Motor neuron (in vitro differentiated cells): ENCODE measurements at regions not wholly inside any gene's neighbourhood (a gene's known extent, or its start where the extent isn't known, plus 50 kb on each side); places are given as distances from the start of the nearest gene placed in this dataset.
"Not testable (repeated sequence)": the region's sequence is repeated elsewhere in the genome, so short reads cannot be mapped to it uniquely, and the experiment has no call there.

ENCODE experiments used
- ATAC-seq, 8 experiments: fragments of 200-7000 bp; cut with Tn5 transposase; replicated peaks in 6 of 8; 2 replicates each; pipeline ENCODE4 v1.8.0; 2021; ENCODE audit warnings: mild to moderate bottlenecking in 8 of 8, moderate library complexity in 8 of 8
- H3K27ac ChIP-seq, 2 donors: fragments of 250-450 bp; sonication (Bioruptor Pico); 2 replicates each; pipeline ENCODE4 v1.9.0; 2021; ENCODE audit warnings: antibody characterized with exemption in 2 of 2, mild to moderate bottlenecking in 2 of 2, moderate library complexity in 1 of 2
- H3K4me1 ChIP-seq, 2 donors: fragments of 250-450 bp; sonication (Bioruptor Pico); replicated peaks in 1 of 2; 2 replicates each; pipeline ENCODE4 v1.6.1; 2021; ENCODE audit warnings: antibody characterized with exemption in 2 of 2, mild to moderate bottlenecking in 2 of 2, moderate library complexity in 1 of 2
- H3K4me3 ChIP-seq, 5 donors: fragments of 250-450 bp; sonication (Bioruptor Pico); 2 replicates each; pipeline ENCODE4 v1.9.0; 2021; ENCODE audit warnings: antibody characterized with exemption in 5 of 5, mild to moderate bottlenecking in 5 of 5, moderate library complexity in 4 of 5
- WGBS, 10 experiments: fragments of 450-650 bp; shearing (Covaris generic); methylation state at CpG; one replicate each; pipeline ENCODE4 v1.0.0; 2022; 5-methylcytosine and 5-hydroxymethylcytosine counted together
- in situ Hi-C, 9 experiments: fragments of 400-800 bp; cut with MboI; loops; one replicate each; pipeline ENCODE4 v1.15.0; 2021; ENCODE audit warnings: low sequenced_read_pairs in 9 of 9, low pct_unique_long_range_greater_than_20kb in 2 of 9; ENCODE audit not compliant: unreplicated experiment in 9 of 9

DNA sequence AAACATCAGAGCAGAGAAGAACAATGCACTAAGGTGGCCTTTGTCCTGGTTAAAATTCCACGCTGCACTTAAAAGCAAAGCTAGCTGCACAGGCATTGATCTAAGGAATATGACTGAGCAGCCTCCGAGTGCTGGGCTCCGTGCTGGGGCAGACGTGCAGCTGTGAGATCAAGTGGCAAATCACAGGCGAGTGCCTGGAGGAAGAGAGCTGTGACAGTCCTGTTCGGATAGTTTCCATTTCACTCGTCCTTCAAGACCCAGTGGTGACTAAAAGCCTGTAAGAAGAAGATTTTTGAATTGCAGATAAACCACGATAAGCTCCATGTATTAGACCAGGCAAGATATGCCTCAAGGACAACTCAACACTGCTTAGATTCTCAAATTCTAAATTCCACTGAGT lies 247.9 kb downstream of the ANKRD60 start:
- in situ Hi-C loops: no loop called here
- whole genome bisulfite sequencing, 10 experiments: 13 to 58% (median 33%) methylated on average over 2 to 7 of the region's 8 CpGs; no CpG with 5 or more reads in 1 of the 10 experiments
- ATAC-seq: peak; percentile 32 to 82 (median 56)
- Histone ChIP-seq H3K4me1 (peaks cover 4 to 21% of the 10 kb centered on the region in 2 donors), H3K27ac (no peak overlapping the region), H3K4me3 (no peak overlapping the region)

DNA sequence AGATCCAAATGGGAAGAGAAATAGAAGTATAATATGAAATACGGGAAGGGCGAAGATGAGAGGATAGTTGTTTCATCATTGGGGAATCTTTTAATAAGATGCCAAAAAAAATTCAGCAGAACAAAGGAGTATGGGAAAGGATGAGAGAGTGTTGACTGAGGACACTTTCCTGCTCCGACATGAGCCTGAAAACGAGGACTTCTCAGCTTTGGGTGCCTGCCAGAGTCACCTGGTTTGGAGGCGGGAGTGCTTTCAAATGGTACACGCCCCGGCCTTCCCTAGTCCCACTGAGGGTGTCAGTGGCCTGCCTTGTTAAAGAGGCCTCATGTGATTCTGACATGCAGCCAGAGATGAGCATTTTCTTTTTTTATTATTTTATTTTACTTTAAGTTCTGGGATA lies 250.9 kb downstream of the ANKRD60 start:
- H3K27ac ChIP-seq: no peak overlapping the region
- H3K4me3 ChIP-seq: no peak overlapping the region
- H3K4me1 ChIP-seq: peaks cover 0 to 13% of the 10 kb centered on the region in 2 donors
- WGBS, 10 experiments: 0 to 100% (median 59%) methylated on average over 1 to 7 of the region's 7 CpGs; no CpG with 5 or more reads in 1 of the 10 experiments
- no peak for ATAC-seq
- in situ Hi-C loops: no loop called here

DNA sequence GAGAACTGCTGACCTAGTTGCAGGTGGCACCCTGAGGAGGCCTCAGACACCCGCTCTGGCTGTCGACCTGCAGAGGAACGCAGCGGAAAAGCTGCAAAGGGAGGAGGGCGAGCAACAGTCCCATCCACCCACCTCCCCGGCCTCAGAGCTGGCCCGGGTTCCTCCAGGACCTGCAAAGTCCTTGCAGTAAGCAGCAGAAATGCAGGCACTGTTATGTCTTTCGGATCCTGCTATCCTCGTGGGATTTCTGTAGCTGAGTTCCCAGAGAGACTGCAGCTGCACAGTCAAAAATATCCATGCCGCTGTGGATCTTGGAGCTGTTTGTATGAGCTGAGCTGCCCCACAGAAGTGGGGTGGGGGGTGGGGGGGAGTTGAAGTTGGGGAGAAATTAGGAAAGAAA lies 251.3 kb downstream of the ANKRD60 start:
- no peak for ATAC-seq
- in situ Hi-C loops: no loop called here
- 0 to 56% (median 13%) methylated on average over 1 to 3 of the region's 10 CpGs; no CpG with 5 or more reads in 5 of the 10 experiments for WGBS, 10 experiments
- H3K4me1 ChIP-seq: peaks cover 0 to 13% of the 10 kb centered on the region in 2 donors
- no peak overlapping the region for H3K27ac ChIP-seq
- no peak overlapping the region for H3K4me3 ChIP-seq

DNA sequence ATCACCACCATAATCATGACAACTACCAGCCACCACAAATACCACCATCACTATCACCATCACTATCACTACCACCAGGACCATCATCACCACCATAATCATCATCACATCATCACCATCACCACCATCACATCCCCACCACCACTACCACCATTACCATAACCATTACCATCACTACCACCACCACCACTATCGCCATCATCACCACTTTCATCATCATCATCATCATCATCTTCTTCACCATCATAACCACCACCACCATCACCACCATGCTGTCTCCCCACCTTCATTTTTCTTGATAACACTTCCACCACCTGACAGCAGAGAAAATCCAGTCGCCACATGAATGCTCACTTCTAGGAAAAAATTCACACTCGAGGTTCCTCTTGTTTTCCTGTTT lies 253.6 kb downstream of the ANKRD60 start:
- in situ Hi-C loops: no loop called here
- WGBS, 10 experiments: 67 to 100% (median 85%) methylated on average over 1 to 2 of the region's 3 CpGs; no CpG with 5 or more reads in 4 of the 10 experiments
- H3K4me3 ChIP-seq: no peak overlapping the region
- no peak for ATAC-seq
- H3K4me1 ChIP-seq: peaks cover 0 to 14% of the 10 kb centered on the region in 2 donors
- no peak overlapping the region for H3K27ac ChIP-seq

DNA sequence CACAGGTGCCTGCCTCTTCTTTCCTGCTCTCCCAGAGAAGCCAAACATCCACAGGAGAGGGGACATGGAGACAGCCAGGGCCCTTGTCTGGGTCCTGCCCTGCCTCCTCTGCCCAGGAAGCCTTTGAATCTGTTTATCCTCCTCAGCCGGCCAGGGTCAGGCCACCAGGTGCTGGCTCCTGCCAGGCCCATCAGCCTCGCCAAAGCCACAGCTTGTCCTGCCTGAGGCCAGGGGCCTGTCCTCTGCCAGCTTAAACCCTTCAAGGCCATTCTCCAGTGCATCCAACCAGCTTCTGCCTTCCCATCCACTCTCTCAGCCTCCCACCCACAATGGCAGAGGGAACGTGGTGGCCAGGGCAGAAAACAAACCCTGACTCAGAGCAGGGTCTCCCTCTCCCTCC lies 254.6 kb downstream of the ANKRD60 start:
- Histone ChIP-seq H3K4me3 (no peak overlapping the region), H3K4me1 (peaks cover 0 to 11% of the 10 kb centered on the region in 2 donors), H3K27ac (no peak overlapping the region)
- no peak for ATAC-seq
- 20 to 100% (median 67%) methylated on average over 1 of the region's 3 CpGs; no CpG with 5 or more reads in 5 of the 10 experiments for whole genome bisulfite sequencing, 10 experiments
- in situ Hi-C loops: no loop called here

DNA sequence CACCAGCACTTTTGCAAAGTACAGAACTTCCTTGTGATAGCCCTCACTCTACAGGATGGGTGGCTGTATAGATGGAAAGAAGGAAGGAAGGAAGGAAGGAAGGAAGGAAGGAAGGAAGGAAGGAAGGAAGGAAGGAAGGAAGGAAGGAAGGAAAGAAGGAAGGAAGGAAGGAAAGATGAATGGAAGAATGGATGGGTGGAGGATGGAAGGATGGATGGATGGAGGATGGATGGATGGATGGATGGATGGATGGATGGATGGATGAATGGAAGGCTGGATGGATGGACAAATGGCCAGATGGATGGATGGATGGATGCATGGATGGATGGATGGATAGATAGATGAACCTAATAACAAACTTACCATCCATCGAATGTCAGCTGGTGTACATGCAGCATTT lies 256.9 kb downstream of the ANKRD60 start:
- in situ Hi-C loops, H3K4me3 ChIP-seq, H3K27ac ChIP-seq, ATAC-seq: not testable (repeated sequence)
- peaks cover 6 to 29% of the 10 kb centered on the region in 2 donors for H3K4me1 ChIP-seq
- WGBS, 10 experiments: 80 to 100% (median 86%) methylated on average over 1 of the region's 1 CpG; no CpG with 5 or more reads in 4 of the 10 experiments

DNA sequence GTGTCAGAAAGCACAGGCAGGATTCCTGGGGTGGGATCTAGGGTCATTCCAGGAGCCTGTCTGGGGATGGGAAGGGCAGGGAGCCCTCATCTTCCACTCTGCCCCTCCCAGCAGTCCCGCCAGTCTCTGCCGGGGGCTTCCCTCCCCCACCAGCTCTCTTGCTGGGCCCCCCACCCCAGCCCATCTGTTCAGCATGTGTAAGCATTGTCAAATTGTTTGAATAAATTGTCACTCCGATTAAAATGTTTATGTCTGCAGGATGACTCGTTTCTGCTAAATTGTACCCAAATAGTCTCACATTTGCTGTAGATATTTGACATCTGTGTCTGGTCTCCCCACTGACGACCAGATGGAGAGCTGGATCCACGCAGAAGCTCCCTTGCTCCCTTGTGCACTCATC lies 257.6 kb downstream of the ANKRD60 start:
- in situ Hi-C loops: no loop called here

DNA sequence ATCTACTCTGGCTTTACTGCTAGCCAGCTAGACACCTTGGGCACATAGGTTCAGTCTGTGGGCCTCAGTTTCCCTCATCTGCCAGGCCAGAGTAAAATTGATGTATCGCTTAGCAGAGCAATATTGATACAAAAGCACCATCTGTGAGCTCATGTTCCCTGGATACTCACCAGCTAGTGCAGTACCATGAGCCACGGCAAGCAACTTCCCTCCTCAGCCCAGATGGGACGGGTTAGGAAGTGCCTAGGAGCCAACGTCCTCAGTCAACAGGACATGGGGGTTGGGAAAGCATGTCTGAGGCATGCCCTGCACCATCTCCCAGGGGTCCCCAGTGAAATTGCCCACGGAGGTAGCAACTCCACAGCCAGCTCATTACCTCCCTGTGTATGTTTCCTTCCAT lies 258.3 kb downstream of the ANKRD60 start:
- no peak for ATAC-seq
- 36 to 83% (median 71%) methylated on average over 1 to 5 of the region's 5 CpGs; no CpG with 5 or more reads in 6 of the 10 experiments for WGBS, 10 experiments
- Histone ChIP-seq H3K4me1 (peaks cover 6 to 32% of the 10 kb centered on the region in 2 donors), H3K4me3 (no peak overlapping the region), H3K27ac (no peak overlapping the region)
- in situ Hi-C loops: no loop called here

More for the DNA sequence above, 257.6 kb downstream of the ANKRD60 start:
- peak in 4 of 8 experiments; percentile 21 to 43 (median 26) for ATAC-seq
- Histone ChIP-seq H3K27ac (no peak overlapping the region), H3K4me1 (peaks cover 6 to 32% of the 10 kb centered on the region in 2 donors), H3K4me3 (no peak overlapping the region)
- WGBS, 10 experiments: 7 to 47% (median 40%) methylated on average over 2 to 3 of the region's 6 CpGs; no CpG with 5 or more reads in 7 of the 10 experiments

DNA sequence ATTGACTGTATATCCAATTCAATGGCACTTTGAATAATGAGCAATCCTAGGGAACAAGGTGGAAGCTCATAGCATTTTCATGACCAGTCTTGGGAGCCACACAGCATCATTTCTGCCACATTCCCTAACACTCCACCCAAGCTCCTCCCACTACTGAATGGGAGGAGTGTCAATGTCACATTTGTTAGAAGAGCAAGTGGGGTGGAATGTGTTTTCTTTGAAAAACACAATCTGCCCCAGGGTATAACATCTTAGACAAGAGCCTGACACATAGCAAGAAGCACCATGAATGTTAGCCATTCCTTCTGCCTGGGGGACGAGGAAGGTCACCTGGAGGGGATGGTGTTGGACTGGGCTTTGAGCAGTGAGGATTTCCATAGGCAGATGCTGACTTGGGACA lies 258.3 kb upstream of the PMEPA1 start:
- Histone ChIP-seq H3K4me3 (no peak overlapping the region), H3K27ac (no peak overlapping the region), H3K4me1 (peaks cover 6 to 32% of the 10 kb centered on the region in 2 donors)
- 60 to 83% methylated on average over 1 of the region's 1 CpG; no CpG with 5 or more reads in 8 of the 10 experiments for WGBS, 10 experiments
- in situ Hi-C loops: no loop called here
- ATAC-seq: peak in 6 of 8 experiments; percentile 10 to 69 (median 55)

DNA sequence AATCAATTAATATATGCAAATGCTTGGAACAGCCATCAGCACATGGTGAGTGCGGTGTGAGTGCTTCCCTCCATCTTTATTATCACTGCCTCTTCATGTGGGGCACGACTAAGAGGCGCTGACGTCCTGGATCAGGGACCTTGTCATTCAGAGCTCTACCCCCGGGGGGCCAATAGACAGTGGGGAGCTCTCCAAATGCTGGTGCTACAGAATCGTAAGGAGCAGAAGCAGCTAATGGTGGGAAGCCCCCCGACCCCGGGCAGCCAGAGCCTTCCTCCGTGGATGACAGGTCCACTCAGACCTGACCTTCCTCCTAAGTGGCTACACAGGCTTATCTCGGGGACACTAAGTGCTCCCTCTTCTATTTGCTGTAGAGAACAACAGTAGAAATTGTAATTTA lies 257.5 kb upstream of the PMEPA1 start:
- Histone ChIP-seq H3K27ac (no peak overlapping the region), H3K4me1 (peaks cover 6 to 32% of the 10 kb centered on the region in 2 donors), H3K4me3 (no peak overlapping the region)
- in situ Hi-C loops: no loop called here
- WGBS, 10 experiments: 44 to 100% (median 75%) methylated on average over 1 to 7 of the region's 10 CpGs; no CpG with 5 or more reads in 1 of the 10 experiments
- peak in 2 of 8 experiments; percentile 17 to 18 for ATAC-seq

DNA sequence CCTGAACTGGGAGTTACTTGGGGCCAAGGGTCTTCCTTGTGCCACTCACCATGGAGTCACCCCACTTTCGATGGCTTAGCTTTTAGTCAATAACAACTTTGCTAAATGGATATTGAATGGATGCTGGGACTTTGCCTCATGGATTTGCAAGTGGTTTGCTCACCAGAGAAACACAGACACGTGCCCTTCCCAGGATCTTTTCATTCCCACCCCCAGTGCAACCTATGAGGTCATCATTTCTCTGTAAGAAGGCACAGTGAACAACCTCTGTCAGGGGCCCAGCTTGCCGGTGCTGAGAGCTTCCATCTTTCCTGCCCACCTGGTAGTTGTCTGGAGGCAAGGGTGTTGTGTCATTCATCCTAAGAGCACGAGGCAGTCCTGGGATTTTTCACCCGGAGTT lies 256.8 kb upstream of the PMEPA1 start:
- peaks cover 6 to 32% of the 10 kb centered on the region in 2 donors for H3K4me1 ChIP-seq
- H3K4me3 ChIP-seq: no peak overlapping the region
- 0 to 100% (median 76%) methylated on average over 1 to 4 of the region's 5 CpGs; no CpG with 5 or more reads in 1 of the 10 experiments for WGBS, 10 experiments
- ATAC-seq: peak in 5 of 8 experiments; percentile 73 to 87 (median 82)
- in situ Hi-C loops: no loop called here
- H3K27ac ChIP-seq: no peak overlapping the region

DNA sequence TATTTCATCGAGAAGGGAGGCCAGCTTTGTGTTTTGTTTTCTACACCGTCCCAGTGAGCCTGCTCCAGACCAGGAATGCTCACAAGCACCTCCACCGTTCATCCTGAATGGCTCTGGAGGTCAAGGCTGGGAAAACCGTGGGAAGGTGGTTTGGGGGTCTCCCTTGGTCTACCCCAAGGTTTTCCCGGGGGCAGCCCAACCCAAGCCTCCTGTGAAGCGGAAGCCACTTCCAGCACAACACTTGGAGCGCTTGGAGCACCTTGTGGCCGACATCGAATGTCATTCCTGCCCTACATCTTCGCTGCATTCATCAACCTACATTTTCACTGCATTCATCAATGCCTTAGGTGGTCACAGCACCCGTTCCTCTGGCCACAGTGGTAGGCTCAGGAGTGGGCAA lies 255.6 kb upstream of the PMEPA1 start:
- in situ Hi-C loops: no loop called here
- Histone ChIP-seq H3K27ac (no peak overlapping the region), H3K4me3 (no peak overlapping the region), H3K4me1 (peaks cover 6 to 25% of the 10 kb centered on the region in 2 donors)
- ATAC-seq: no peak
- WGBS, 10 experiments: 20 to 100% (median 74%) methylated on average over 1 to 9 of the region's 11 CpGs; no CpG with 5 or more reads in 3 of the 10 experiments

DNA sequence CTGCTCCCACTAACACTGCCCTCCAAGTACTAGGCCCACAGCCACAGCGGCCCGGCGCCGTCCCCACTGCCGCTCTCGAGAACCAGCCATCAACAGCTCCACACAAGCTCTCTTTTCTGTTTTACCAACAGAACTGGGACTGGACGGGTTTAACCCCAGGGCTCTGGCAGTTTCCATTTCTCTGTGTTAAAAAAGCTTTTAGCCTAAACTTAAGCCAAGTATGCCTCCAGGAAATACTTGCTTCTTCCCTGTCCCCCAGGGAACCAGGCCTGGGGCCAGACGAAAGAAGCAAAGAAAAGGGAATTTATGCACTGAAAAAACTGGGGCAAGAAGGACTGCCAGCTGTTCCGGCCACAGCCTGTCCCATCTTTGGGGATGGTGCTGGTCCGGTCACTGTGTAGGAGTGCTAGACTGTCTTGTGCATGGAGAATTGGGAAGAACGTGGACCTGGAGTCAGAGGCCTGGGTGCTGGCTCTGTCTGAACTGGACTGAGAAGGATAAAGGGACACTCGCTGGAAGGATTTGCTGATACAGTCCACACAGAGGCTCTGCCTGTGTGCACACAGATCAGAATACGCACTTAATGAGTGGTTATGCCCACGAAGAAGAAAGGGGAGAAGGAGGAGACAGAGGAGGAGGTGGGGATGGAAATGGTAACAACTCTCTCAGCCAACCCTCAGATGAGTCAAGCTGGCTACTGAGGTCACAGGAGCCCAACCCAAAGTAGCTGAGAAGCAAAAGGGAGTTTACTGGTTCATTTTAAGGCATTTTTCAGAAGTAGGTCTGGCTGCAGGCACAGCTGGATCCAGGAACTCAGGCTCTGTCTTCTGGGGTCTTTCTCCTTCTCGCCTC lies 254.4 kb upstream of the PMEPA1 start:
- Histone ChIP-seq H3K4me1 (peaks cover 6 to 21% of the 10 kb centered on the region in 2 donors), H3K4me3 (no peak overlapping the region), H3K27ac (no peak overlapping the region)
- 42 to 94% (median 73%) methylated on average over 3 to 11 of the region's 15 CpGs; no CpG with 5 or more reads in 2 of the 10 experiments for WGBS, 10 experiments
- ATAC-seq: peak in 2 of 8 experiments; percentile 88 to 92
- in situ Hi-C loops: no loop called here
